GM23338 (cell line): ENCODE measurements at regions not wholly inside any gene's neighbourhood (a gene's known extent, or its start where the extent isn't known, plus 50 kb on each side); places are given as distances from the start of the nearest gene placed in this dataset.
A peak's percentile ranks its signal among the peaks of the same experiment; 100 is the strongest.

Experiments used
- ATAC-seq: fragments of 200-7000 bp; cut with Tn5 transposase; 3 replicates; pipeline ENCODE4 v1.9.1; 2020
- DNase-seq: peaks from one replicate; pipeline ENCODE4 v3.0.0-alpha.2; 2015; ENCODE audit warnings: low spot score
- H2AFZ ChIP-seq: fragments of 200-600 bp; sonication (generic); 2 replicates; pipeline ENCODE4 v1.8.0; 2016; ENCODE audit warnings: antibody characterized with exemption, mild to moderate bottlenecking, moderate library complexity
- H3F3A ChIP-seq: fragments of 200-600 bp; sonication (generic); replicated peaks from 2 replicates; pipeline ENCODE4 v1.8.0; 2017; ENCODE audit warnings: antibody characterized with exemption, mixed run types, low read depth
- H3K27ac ChIP-seq: fragments of 200-600 bp; sonication (generic); 2 replicates; pipeline ENCODE4 v1.6.1; 2016; ENCODE audit warnings: low read depth
- H3K27me3 ChIP-seq: fragments of 200-600 bp; sonication (generic); 2 replicates; pipeline ENCODE4 v1.8.0; 2016; ENCODE audit warnings: mild to moderate bottlenecking, mixed run types, moderate library complexity; ENCODE audit not compliant: insufficient read depth
- H3K36me3 ChIP-seq: fragments of 200-600 bp; sonication (generic); 2 replicates; pipeline ENCODE4 v1.8.0; 2016; ENCODE audit warnings: mild to moderate bottlenecking; ENCODE audit not compliant: insufficient read depth
- H3K4me1 ChIP-seq: fragments of 200-600 bp; sonication (generic); 2 replicates; pipeline ENCODE4 v1.8.0; 2016; ENCODE audit warnings: mild to moderate bottlenecking, moderate library complexity; ENCODE audit not compliant: insufficient read depth
- H3K4me2 ChIP-seq: fragments of 200-600 bp; sonication (generic); 2 replicates; pipeline ENCODE4 v1.7.1; 2017; ENCODE audit warnings: mixed run types
- H3K4me3 ChIP-seq: fragments of 200-600 bp; sonication (generic); 2 replicates; pipeline ENCODE4 v1.6.1; 2016; ENCODE audit warnings: mixed run types
- H3K79me2 ChIP-seq: fragments of 200-600 bp; sonication (generic); replicated peaks from 2 replicates; pipeline ENCODE4 v1.8.0; 2017; ENCODE audit warnings: mild to moderate bottlenecking; ENCODE audit not compliant: insufficient read depth
- H3K9me2 ChIP-seq: fragments of 200-600 bp; sonication (generic); 2 replicates; pipeline ENCODE4 v1.8.0; 2017; ENCODE audit not compliant: insufficient read depth
- H4K20me1 ChIP-seq: fragments of 200-600 bp; sonication (generic); replicated peaks from 2 replicates; pipeline ENCODE4 v1.8.0; 2017; ENCODE audit warnings: mild to moderate bottlenecking; ENCODE audit not compliant: insufficient read depth
- H3K27ac Mint-ChIP-seq: 2 replicates; pipeline ENCODE4 v1.8.0; 2020; ENCODE audit warnings: inconsistent platforms, mild to moderate bottlenecking, moderate library complexity, mixed read lengths
- H3K27me3 Mint-ChIP-seq: 3 replicates; pipeline ENCODE4 v1.8.0; 2022; ENCODE audit warnings: low read depth, mild to moderate bottlenecking, moderate library complexity, mixed read lengths, inconsistent platforms; ENCODE audit not compliant: insufficient read depth, poor library complexity
- H3K36me3 Mint-ChIP-seq: 3 replicates; pipeline ENCODE4 v1.8.0; 2021; ENCODE audit warnings: low read depth, mild to moderate bottlenecking, inconsistent platforms, moderate library complexity, mixed read lengths
- H3K4me1 Mint-ChIP-seq: 3 replicates; pipeline ENCODE4 v1.8.0; 2020; ENCODE audit warnings: mild to moderate bottlenecking, inconsistent platforms, mixed read lengths
- H3K4me3 Mint-ChIP-seq: 3 replicates; pipeline ENCODE4 v1.8.0; 2021; ENCODE audit warnings: moderate library complexity, mild to moderate bottlenecking, inconsistent platforms, mixed read lengths
- H3K9me3 Mint-ChIP-seq: 3 replicates; pipeline ENCODE4 v1.8.0; 2020; ENCODE audit warnings: moderate library complexity, mild to moderate bottlenecking, inconsistent platforms, mixed read lengths
- CREB1 ChIP-seq: fragments of 250-450 bp; sonication (Bioruptor Pico); IDR thresholded peaks from 2 replicates; pipeline ENCODE4 v1.5.0; 2020; ENCODE audit warnings: low read depth, mild to moderate bottlenecking, moderate library complexity
- EZH2 ChIP-seq: fragments of 200-600 bp; sonication (generic); IDR thresholded peaks from one replicate; pipeline ENCODE4 v1.8.0; 2017; ENCODE audit warnings: antibody characterized with exemption, mild to moderate bottlenecking, low read depth; ENCODE audit not compliant: unreplicated experiment
- EZH2phosphoT487 ChIP-seq: fragments of 200-600 bp; sonication (generic); IDR thresholded peaks from one replicate; pipeline ENCODE4 v1.8.1; 2018; ENCODE audit warnings: antibody characterized with exemption; ENCODE audit not compliant: unreplicated experiment
- JUNB ChIP-seq: IDR thresholded peaks from one replicate; pipeline ENCODE4 v1.6.1; 2016; ENCODE audit warnings: antibody characterized with exemption; ENCODE audit not compliant: unreplicated experiment
- POLR2AphosphoS5 ChIP-seq: IDR thresholded peaks from 2 replicates; pipeline ENCODE4 v1.6.1; 2016; ENCODE audit warnings: antibody characterized with exemption, low read depth
- ZNF114 ChIP-seq: fragments of 250-450 bp; sonication (Bioruptor Pico); IDR thresholded peaks from 2 replicates; pipeline ENCODE4 v1.5.0; 2020; ENCODE audit warnings: mild to moderate bottlenecking, moderate library complexity
- ZNF331 ChIP-seq: fragments of 250-450 bp; sonication (Bioruptor Pico); IDR thresholded peaks from 2 replicates; pipeline ENCODE4 v1.5.0; 2020; ENCODE audit warnings: low read depth, mild to moderate bottlenecking, moderate library complexity
- ZNF462 ChIP-seq: fragments of 250-450 bp; sonication (Bioruptor Pico); IDR thresholded peaks from 2 replicates; pipeline ENCODE4 v1.5.0; 2020; ENCODE audit warnings: mild to moderate bottlenecking, moderate library complexity
- TF ChIP-seq, protein P1 (sequence below), 2 experiments: fragments of 200-600 bp in 1 of 2; sonication (generic) in 1 of 2; conservative IDR thresholded peaks; 2 replicates each; pipeline versions ENCODE4 v1.5.1 to v1.6.1; 2016 to 2017; ENCODE audit warnings: antibody characterized with exemption in 2 of 2, low read depth in 2 of 2, mild to moderate bottlenecking in 2 of 2, moderate library complexity in 1 of 2
- TF ChIP-seq, protein P2 (sequence below): IDR thresholded peaks from 2 replicates; pipeline ENCODE4 v1.6.1; 2016; ENCODE audit warnings: antibody characterized with exemption

GRCh38 chr16:64094181-64094965 lies 1027.5 kb downstream of the CDH11 start (continued):
- TF ChIP-seq POLR2AphosphoS5 (no peak), JUNB (no peak), ZNF114 (no peak)

GRCh38 chr16:64092271-64092670 lies 1029.6 kb downstream of the CDH11 start:
- no peaks in the 10 kb centered on the region for H3K36me3 Mint-ChIP-seq
- Histone ChIP-seq H3K27me3 (no peaks in the 10 kb centered on the region), H3K4me3 (no peak overlapping the region), H3K9me2 (no peaks in the 10 kb centered on the region), H3K27ac (no peak overlapping the region), H3K36me3 (no peaks in the 10 kb centered on the region), H3F3A (no peaks in the 10 kb centered on the region), H4K20me1 (no peaks in the 10 kb centered on the region), H3K79me2 (no peaks in the 10 kb centered on the region), H3K4me2 (no peak overlapping the region), H2AFZ (peak overlapping the region; percentile 16; the same call in 1 of the 2 replicates), H3K4me1 (no peaks in the 10 kb centered on the region)
- TF ChIP-seq ZNF114 = no peak
- no peak for TF ChIP-seq EZH2
- no peak for TF ChIP-seq POLR2AphosphoS5
- TF ChIP-seq EZH2phosphoT487 = no peak
- TF ChIP-seq, protein P1, sequence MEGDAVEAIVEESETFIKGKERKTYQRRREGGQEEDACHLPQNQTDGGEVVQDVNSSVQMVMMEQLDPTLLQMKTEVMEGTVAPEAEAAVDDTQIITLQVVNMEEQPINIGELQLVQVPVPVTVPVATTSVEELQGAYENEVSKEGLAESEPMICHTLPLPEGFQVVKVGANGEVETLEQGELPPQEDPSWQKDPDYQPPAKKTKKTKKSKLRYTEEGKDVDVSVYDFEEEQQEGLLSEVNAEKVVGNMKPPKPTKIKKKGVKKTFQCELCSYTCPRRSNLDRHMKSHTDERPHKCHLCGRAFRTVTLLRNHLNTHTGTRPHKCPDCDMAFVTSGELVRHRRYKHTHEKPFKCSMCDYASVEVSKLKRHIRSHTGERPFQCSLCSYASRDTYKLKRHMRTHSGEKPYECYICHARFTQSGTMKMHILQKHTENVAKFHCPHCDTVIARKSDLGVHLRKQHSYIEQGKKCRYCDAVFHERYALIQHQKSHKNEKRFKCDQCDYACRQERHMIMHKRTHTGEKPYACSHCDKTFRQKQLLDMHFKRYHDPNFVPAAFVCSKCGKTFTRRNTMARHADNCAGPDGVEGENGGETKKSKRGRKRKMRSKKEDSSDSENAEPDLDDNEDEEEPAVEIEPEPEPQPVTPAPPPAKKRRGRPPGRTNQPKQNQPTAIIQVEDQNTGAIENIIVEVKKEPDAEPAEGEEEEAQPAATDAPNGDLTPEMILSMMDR (conservative IDR thresholded peaks at IDR 0.05; ENCODE audit: low read depth in 2 of 2) = no peak
- TF ChIP-seq, protein P2, sequence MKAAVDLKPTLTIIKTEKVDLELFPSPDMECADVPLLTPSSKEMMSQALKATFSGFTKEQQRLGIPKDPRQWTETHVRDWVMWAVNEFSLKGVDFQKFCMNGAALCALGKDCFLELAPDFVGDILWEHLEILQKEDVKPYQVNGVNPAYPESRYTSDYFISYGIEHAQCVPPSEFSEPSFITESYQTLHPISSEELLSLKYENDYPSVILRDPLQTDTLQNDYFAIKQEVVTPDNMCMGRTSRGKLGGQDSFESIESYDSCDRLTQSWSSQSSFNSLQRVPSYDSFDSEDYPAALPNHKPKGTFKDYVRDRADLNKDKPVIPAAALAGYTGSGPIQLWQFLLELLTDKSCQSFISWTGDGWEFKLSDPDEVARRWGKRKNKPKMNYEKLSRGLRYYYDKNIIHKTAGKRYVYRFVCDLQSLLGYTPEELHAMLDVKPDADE = no peak
- H3K4me1 Mint-ChIP-seq = peaks cover 3% of the 10 kb centered on the region; the same call in 2 of the 3 replicates
- H3K9me3 Mint-ChIP-seq = no peaks in the 10 kb centered on the region
- no peak overlapping the region for H3K4me3 Mint-ChIP-seq
- ATAC-seq = no peak
- H3K27me3 Mint-ChIP-seq = no peaks in the 10 kb centered on the region
- H3K27ac Mint-ChIP-seq = peak overlapping the region; percentile 5; the same call in 1 of the 2 replicates
- peak; percentile 2 for DNase-seq

- Histone ChIP-seq H3K36me3 (no peaks in the 10 kb centered on the region), H3F3A (no peaks in the 10 kb centered on the region), H3K27me3 (no peaks in the 10 kb centered on the region), H3K4me1 (no peaks in the 10 kb centered on the region), H4K20me1 (no peaks in the 10 kb centered on the region), H3K27ac (no peak overlapping the region), H3K9me2 (no peaks in the 10 kb centered on the region), H3K4me2 (no peak overlapping the region), H2AFZ (no peak overlapping the region), H3K4me3 (no peak overlapping the region), H3K79me2 (no peaks in the 10 kb centered on the region)
- Mint-ChIP-seq H3K27ac (no peak overlapping the region), H3K27me3 (no peaks in the 10 kb centered on the region), H3K36me3 (no peaks in the 10 kb centered on the region), H3K9me3 (no peaks in the 10 kb centered on the region), H3K4me1 (peaks cover 3% of the 10 kb centered on the region; the same call in 2 of the 3 replicates), H3K4me3 (no peak overlapping the region)
- no peak for ATAC-seq
- no peak for DNase-seq
- TF ChIP-seq CREB1 (CRISPR knock-in tag) (no peak), ZNF462 (CRISPR knock-in tag) (no peak), ZNF331 (CRISPR knock-in tag) (no peak), POLR2AphosphoS5 (no peak)
Observed at GRCh38 chr16:64090327-64090726, 1031.5 kb downstream of the CDH11 start.
